WTC11 (cell line): ENCODE measurements at regions not wholly inside any gene's neighbourhood (a gene's known extent, or its start where the extent isn't known, plus 50 kb on each side); places are given as distances from the start of the nearest gene placed in this dataset.

ENCODE experiments used
- ATAC-seq: fragments of 200-7000 bp; cut with Tn5 transposase; 2 replicates; pipeline ENCODE4 v1.10.0; 2021; ENCODE audit warnings: mild to moderate bottlenecking, moderate library complexity
- CTCF ChIA-PET: fragments of 300-600 bp; sonication (Branson Sonifier 250); formaldehyde crosslinking; loops from one replicate; lab custom pipeline; 2021; ENCODE audit warnings: antibody characterized with exemption; lab: Charles Lee
- POLR2A ChIA-PET: fragments of 350-600 bp; sonication (Branson Sonifier 250); formaldehyde crosslinking; loops from one replicate; lab custom pipeline; 2021; ENCODE audit warnings: antibody characterized with exemption; lab: Charles Lee
- DNase-seq: peaks from one replicate; pipeline ENCODE4 v3.0.0; 2021; ENCODE audit warnings: low spot score
- H3K27ac Mint-ChIP-seq: 2 replicates; pipeline ENCODE4 v1.8.0; 2021; ENCODE audit warnings: mixed read lengths
- H3K27me3 Mint-ChIP-seq: 2 replicates; pipeline ENCODE4 v1.8.0; 2021; ENCODE audit warnings: low read depth, mild to moderate bottlenecking, moderate library complexity, mixed read lengths
- H3K36me3 Mint-ChIP-seq: 2 replicates; pipeline ENCODE4 v1.8.0; 2021; ENCODE audit warnings: mixed read lengths
- H3K4me1 Mint-ChIP-seq: 2 replicates; pipeline ENCODE4 v1.8.0; 2022; ENCODE audit warnings: mixed read lengths
- H3K4me3 Mint-ChIP-seq: 2 replicates; pipeline ENCODE4 v1.8.0; 2021; ENCODE audit warnings: mild to moderate bottlenecking, moderate library complexity, mixed read lengths
- H3K9me3 Mint-ChIP-seq: 2 replicates; pipeline ENCODE4 v1.8.0; 2021; ENCODE audit warnings: mixed read lengths
- PRRX2 ChIP-seq: fragments of 250-450 bp; sonication (Bioruptor Pico); IDR thresholded peaks from 2 replicates; pipeline ENCODE4 v1.8.0; 2021; ENCODE audit warnings: mild to moderate bottlenecking
- USF2 ChIP-seq: sonication (generic); formaldehyde crosslinking; IDR thresholded peaks from 2 replicates; pipeline ENCODE4 v1.8.1; 2023; ENCODE audit warnings: mild to moderate bottlenecking, missing genetic modification reagents, moderate library complexity
- ZNF263 ChIP-seq: sonication (generic); formaldehyde crosslinking; IDR thresholded peaks from 2 replicates; pipeline ENCODE4 v1.8.1; 2022; ENCODE audit warnings: low read depth, mild to moderate bottlenecking, moderate library complexity, missing genetic modification reagents
- ZNF396 ChIP-seq: fragments of 250-450 bp; sonication (Bioruptor Pico); IDR thresholded peaks from 2 replicates; pipeline ENCODE4 v1.8.0; 2021; ENCODE audit warnings: mild to moderate bottlenecking, moderate library complexity, borderline replicate concordance
- ZNF532 ChIP-seq: fragments of 250-450 bp; sonication (Bioruptor Pico); IDR thresholded peaks from 2 replicates; pipeline ENCODE4 v1.9.0; 2021; ENCODE audit warnings: mild to moderate bottlenecking, borderline replicate concordance
- TF ChIP-seq, protein P1 (sequence below): sonication (generic); formaldehyde crosslinking; IDR thresholded peaks from 2 replicates; pipeline ENCODE4 v1.8.1; 2023; ENCODE audit warnings: mild to moderate bottlenecking, missing genetic modification reagents, borderline replicate concordance
- TF ChIP-seq, protein P2 (sequence below): sonication (generic); formaldehyde crosslinking; IDR thresholded peaks from 2 replicates; pipeline ENCODE4 v1.8.1; 2022; ENCODE audit warnings: low read depth, mild to moderate bottlenecking, moderate library complexity, missing genetic modification reagents, borderline replicate concordance
- TF ChIP-seq, protein P3 (sequence below): sonication (generic); formaldehyde crosslinking; IDR thresholded peaks from 2 replicates; pipeline ENCODE4 v1.8.1; 2023; ENCODE audit warnings: mild to moderate bottlenecking, missing genetic modification reagents
- TF ChIP-seq, protein P4 (sequence below): fragments of 250-450 bp; sonication (Bioruptor Pico); conservative IDR thresholded peaks from 2 replicates; pipeline ENCODE4 v1.9.0; 2021; ENCODE audit warnings: mild to moderate bottlenecking
- TF ChIP-seq, protein P5 (sequence below): fragments of 250-450 bp; sonication (Bioruptor Pico); IDR thresholded peaks from 2 replicates; pipeline ENCODE4 v2.1.2; 2022; ENCODE audit warnings: mild to moderate bottlenecking, moderate library complexity

DNA sequence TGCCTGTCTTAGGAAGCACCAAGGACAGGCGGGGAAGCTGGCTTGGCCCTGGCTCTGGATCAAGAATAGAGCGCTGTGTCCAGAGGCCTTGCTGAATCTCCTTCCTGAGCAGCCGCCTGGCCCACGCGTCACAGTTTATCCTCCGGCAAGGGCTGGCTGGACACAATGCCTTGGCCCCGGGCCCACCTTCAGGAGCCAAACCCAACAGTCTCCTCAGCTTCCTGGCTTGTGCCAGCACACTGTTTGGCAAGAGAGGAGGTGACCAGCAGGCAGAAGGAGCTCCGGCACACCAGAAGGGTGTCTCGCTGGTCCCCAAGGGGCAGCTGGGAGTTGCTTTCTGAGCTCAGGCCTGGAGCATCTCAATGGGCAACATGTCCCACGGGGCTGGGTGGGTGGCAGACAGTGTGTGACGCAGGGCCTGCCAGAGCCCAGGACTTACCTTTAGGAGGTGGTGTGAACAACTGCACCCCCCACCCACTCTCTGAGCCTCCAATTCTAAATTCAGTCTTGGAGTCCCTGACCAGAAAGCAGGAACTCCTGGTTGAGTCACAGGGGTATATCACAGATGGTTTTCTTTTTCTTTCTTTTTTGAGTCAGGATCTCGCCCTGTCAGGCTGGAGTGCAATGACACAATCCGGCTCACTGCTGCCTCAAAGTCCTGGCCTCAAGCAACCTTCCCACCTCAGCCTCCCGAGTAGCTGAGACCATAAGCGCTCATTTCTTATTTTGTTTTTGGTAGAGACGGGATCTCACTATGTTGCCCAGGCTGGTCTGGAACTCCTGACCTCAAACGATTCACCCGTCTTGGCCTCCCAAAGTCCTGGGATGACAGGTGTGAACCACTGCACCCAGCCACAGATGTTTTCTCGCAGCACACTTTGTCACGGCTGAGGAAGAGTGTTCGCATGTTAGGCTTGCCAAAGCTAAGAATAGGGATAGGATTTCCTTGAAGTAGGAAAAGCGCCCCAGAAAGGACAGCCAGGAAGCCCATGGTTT, 361.2 kb downstream of the BCOR start (continued):
- TF ChIP-seq, protein P1, sequence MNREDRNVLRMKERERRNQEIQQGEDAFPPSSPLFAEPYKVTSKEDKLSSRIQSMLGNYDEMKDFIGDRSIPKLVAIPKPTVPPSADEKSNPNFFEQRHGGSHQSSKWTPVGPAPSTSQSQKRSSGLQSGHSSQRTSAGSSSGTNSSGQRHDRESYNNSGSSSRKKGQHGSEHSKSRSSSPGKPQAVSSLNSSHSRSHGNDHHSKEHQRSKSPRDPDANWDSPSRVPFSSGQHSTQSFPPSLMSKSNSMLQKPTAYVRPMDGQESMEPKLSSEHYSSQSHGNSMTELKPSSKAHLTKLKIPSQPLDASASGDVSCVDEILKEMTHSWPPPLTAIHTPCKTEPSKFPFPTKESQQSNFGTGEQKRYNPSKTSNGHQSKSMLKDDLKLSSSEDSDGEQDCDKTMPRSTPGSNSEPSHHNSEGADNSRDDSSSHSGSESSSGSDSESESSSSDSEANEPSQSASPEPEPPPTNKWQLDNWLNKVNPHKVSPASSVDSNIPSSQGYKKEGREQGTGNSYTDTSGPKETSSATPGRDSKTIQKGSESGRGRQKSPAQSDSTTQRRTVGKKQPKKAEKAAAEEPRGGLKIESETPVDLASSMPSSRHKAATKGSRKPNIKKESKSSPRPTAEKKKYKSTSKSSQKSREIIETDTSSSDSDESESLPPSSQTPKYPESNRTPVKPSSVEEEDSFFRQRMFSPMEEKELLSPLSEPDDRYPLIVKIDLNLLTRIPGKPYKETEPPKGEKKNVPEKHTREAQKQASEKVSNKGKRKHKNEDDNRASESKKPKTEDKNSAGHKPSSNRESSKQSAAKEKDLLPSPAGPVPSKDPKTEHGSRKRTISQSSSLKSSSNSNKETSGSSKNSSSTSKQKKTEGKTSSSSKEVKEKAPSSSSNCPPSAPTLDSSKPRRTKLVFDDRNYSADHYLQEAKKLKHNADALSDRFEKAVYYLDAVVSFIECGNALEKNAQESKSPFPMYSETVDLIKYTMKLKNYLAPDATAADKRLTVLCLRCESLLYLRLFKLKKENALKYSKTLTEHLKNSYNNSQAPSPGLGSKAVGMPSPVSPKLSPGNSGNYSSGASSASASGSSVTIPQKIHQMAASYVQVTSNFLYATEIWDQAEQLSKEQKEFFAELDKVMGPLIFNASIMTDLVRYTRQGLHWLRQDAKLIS = no peak
- TF ChIP-seq PRRX2 (CRISPR knock-in tag) (no peak), USF2 (CRISPR knock-in tag) (no peak)

GRCh38 chrX:39739585-39739984, 358.2 kb downstream of the BCOR start:
- H3K27ac Mint-ChIP-seq = no peak overlapping the region
- TF ChIP-seq ZNF263 (CRISPR knock-in tag) (no peak), PRRX2 (CRISPR knock-in tag) (no peak)
- TF ChIP-seq, protein P1 = no peak
- TF ChIP-seq, protein P2, sequence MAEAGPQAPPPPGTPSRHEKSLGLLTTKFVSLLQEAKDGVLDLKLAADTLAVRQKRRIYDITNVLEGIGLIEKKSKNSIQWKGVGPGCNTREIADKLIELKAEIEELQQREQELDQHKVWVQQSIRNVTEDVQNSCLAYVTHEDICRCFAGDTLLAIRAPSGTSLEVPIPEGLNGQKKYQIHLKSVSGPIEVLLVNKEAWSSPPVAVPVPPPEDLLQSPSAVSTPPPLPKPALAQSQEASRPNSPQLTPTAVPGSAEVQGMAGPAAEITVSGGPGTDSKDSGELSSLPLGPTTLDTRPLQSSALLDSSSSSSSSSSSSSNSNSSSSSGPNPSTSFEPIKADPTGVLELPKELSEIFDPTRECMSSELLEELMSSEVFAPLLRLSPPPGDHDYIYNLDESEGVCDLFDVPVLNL = no peak
- TF ChIP-seq, protein P3, sequence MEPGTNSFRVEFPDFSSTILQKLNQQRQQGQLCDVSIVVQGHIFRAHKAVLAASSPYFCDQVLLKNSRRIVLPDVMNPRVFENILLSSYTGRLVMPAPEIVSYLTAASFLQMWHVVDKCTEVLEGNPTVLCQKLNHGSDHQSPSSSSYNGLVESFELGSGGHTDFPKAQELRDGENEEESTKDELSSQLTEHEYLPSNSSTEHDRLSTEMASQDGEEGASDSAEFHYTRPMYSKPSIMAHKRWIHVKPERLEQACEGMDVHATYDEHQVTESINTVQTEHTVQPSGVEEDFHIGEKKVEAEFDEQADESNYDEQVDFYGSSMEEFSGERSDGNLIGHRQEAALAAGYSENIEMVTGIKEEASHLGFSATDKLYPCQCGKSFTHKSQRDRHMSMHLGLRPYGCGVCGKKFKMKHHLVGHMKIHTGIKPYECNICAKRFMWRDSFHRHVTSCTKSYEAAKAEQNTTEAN (CRISPR knock-in tag) = no peak
- DNase-seq (no peak), ATAC-seq (no peak)
- POLR2A ChIA-PET = no interaction called here
- H3K27me3 Mint-ChIP-seq = no peaks in the 10 kb centered on the region
- H3K36me3 Mint-ChIP-seq = no peaks in the 10 kb centered on the region
- CTCF ChIA-PET = no interaction called here
- H3K4me1 Mint-ChIP-seq = peaks cover 8% of the 10 kb centered on the region
- H3K4me3 Mint-ChIP-seq = no peak overlapping the region
- H3K9me3 Mint-ChIP-seq = no peaks in the 10 kb centered on the region

GRCh38 chrX:39740078-39740477, 357.7 kb downstream of the BCOR start:
- Mint-ChIP-seq H3K9me3 (no peaks in the 10 kb centered on the region), H3K4me1 (peaks cover 8% of the 10 kb centered on the region), H3K27me3 (no peaks in the 10 kb centered on the region), H3K36me3 (no peaks in the 10 kb centered on the region), H3K27ac (no peak overlapping the region), H3K4me3 (no peak overlapping the region)
- POLR2A ChIA-PET = no interaction called here
- no peak for ATAC-seq
- no peak for DNase-seq
- CTCF ChIA-PET = no interaction called here
- TF ChIP-seq ZNF532 (no peak), ZNF396 (CRISPR knock-in tag) (no peak)
- TF ChIP-seq, protein P4, sequence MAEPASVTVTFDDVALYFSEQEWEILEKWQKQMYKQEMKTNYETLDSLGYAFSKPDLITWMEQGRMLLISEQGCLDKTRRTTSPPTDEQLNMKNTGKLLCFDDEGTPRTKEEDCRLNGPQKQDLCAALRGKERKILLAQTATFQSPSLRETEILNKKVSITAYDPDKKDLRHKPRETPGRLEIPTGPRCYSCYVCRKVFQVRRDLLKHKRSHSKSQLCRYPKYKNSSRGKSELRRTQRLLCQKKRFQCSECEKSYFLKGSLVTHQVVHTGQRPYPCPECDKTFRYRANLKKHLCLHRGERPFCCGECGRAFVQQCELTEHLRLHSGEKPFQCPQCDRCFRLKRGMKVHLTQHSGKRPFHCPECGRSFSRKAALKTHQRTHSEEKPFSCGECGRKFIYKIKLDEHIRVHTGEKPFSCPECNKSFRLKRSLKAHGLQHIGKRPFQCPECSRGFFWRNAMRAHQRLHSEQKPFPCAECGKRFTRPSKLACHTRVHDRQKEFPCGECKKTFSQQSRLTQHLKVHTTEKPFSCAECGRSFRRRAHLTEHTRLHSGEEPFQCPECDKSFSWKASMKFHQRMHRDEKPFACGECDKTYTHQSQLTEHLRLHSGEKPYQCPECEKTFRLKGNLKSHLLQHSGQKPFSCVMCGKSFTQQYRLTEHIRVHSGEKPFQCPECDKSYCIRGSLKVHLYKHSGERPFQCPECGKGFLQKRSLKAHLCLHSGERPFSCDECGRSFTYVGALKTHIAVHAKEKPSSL (CRISPR knock-in tag) = no peak
- TF ChIP-seq, protein P5, sequence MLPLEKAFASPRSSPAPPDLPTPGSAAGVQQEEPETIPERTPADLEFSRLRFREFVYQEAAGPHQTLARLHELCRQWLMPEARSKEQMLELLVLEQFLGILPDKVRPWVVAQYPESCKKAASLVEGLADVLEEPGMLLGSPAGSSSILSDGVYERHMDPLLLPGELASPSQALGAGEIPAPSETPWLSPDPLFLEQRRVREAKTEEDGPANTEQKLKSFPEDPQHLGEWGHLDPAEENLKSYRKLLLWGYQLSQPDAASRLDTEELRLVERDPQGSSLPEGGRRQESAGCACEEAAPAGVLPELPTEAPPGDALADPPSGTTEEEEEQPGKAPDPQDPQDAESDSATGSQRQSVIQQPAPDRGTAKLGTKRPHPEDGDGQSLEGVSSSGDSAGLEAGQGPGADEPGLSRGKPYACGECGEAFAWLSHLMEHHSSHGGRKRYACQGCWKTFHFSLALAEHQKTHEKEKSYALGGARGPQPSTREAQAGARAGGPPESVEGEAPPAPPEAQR = no peak
